GM21786 (cell line): ENCODE measurements at regions not wholly inside any gene's neighbourhood (a gene's known extent, or its start where the extent isn't known, plus 50 kb on each side); places are given as distances from the start of the nearest gene placed in this dataset.

ENCODE experiments used
- ATAC-seq: cut with Tn5 transposase; IDR thresholded peaks from one replicate; pipeline ENCODE4 v1.9.1; 2021; ENCODE audit not compliant: unreplicated experiment

DNA sequence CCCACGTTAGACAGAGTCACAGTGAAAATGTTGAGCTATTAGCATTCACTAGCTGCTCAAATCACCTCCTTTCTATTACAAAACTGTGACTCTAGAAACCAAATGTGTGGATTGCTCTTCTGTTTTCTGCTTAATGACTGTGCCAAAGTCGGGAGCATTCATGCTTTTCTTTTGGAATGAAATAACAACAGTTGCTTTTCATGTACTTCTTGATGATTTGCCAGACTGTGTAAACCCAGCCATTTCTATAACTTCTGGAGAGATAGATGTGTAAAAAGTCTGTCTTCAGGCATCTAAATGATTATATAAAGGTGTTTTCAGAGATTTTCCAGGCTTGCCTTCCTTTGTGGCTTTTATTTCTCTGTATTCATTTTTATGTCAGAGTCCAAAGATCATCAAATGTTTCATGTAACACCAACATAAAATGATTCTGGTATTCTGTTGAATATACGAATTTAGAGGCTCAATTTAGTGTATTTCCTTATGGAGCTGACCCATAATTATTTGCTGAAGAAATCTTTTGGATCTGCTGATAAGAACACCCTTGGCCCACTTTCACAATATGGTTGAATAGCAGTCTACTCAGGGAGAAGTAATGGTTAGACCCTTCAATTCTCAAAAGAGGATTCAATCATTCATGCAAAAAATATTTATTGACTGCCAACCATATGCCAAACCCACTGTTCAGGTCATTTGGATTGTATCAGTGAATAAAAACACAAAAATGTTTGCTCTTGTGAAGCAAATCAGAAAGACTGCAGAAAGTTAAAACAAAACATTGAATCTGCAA is 581.2 kb downstream of the CDH18 start:
- ATAC-seq: no peak

DNA sequence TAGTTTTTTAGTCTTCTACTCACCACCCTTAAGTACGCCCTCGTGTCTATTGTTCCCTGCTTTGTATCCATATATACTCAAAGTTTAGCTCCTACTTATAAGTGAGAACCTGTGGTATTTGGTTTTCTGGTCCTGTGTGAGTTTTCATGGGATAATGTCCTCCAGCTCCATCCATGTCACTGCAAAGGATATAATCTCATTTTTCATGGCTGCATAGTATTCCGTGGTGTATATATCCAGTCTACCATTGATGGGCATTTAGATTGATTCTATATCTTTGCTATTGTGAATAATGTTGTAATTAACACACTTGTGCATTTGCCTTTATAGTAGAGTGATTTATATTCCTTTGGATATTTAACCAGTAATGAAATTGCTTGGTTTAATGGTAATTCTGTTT is 579.9 kb downstream of the CDH18 start:
- no peak for ATAC-seq

DNA sequence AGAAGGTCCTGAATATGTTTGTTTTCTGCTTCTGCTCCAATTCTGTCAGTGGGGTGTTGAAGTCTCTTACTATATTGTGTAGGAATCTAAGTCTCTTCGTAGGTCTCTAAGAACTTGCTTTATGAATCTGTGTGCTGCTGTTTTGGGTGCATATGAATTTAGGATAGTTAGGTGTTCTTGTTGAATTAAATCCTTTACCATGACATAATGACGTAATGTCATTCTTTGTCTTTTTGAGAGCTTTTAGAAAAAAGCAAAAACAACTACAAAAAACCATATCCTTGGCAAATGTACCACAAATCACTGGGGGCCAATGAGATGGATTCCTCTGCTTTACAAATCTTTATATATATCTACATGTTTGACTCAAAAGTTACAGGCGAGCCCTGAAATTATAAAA is 576.1 kb downstream of the CDH18 start:
- ATAC-seq: no peak
